Stimulated activated CD4-positive, alpha-beta T cell treated with anti-CD3 and anti-CD28 coated beads, Interleukin-4, amount 100 ng/mL, for 1 hour (primary cell): ENCODE measurements at regions not wholly inside any gene's neighbourhood (a gene's known extent, or its start where the extent isn't known, plus 50 kb on each side); places are given as distances from the start of the nearest gene placed in this dataset.

Experiments
- DNase-seq: peaks from one replicate; pipeline ENCODE4 v3.0.0-alpha.2; 2020

GRCh38 chr2:144151851-144152250 lies 368.1 kb downstream of the ZEB2 start:
- no peak for DNase-seq

GRCh38 chr2:144151405-144151804 lies 368.5 kb downstream of the ZEB2 start:
- no peak for DNase-seq

- DNase-seq, result no peak
These were observed 372.6 kb downstream of the ZEB2 start for GRCh38 chr2:144147356-144147755.

- no peak for DNase-seq
These were observed 373.0 kb downstream of the ZEB2 start for GRCh38 chr2:144146876-144147275.

GRCh38 chr2:144146076-144146475 lies 373.8 kb downstream of the ZEB2 start:
- no peak for DNase-seq

- DNase-seq, result no peak
These were observed 376.4 kb downstream of the ZEB2 start for GRCh38 chr2:144143294-144144151.

GRCh38 chr2:144140891-144141290 lies 379.0 kb downstream of the ZEB2 start:
- no peak for DNase-seq

- no peak for DNase-seq
These were observed 382.1 kb downstream of the ZEB2 start for GRCh38 chr2:144137705-144138428.

- no peak for DNase-seq
These were observed 382.6 kb downstream of the ZEB2 start for GRCh38 chr2:144137272-144137671.

GRCh38 chr2:144136297-144137010 lies 383.5 kb downstream of the ZEB2 start:
- DNase-seq, result no peak

GRCh38 chr2:144133936-144134665 lies 385.8 kb downstream of the ZEB2 start:
- no peak for DNase-seq

GRCh38 chr2:144132357-144132756 lies 387.6 kb downstream of the ZEB2 start:
- no peak for DNase-seq

GRCh38 chr2:144131042-144131441 lies 388.9 kb downstream of the ZEB2 start:
- DNase-seq, result no peak

- no peak for DNase-seq
These were observed 389.4 kb downstream of the ZEB2 start for GRCh38 chr2:144130551-144130950.

GRCh38 chr2:144128130-144128746 lies 391.7 kb downstream of the ZEB2 start:
- DNase-seq, result no peak

GRCh38 chr2:144127693-144128092 lies 392.2 kb downstream of the ZEB2 start:
- DNase-seq, result no peak

- no peak for DNase-seq
These were observed 393.6 kb downstream of the ZEB2 start for GRCh38 chr2:144126302-144126701.

GRCh38 chr2:144125751-144126150 lies 394.2 kb downstream of the ZEB2 start:
- DNase-seq, result no peak

- no peak for DNase-seq
These were observed 395.0 kb downstream of the ZEB2 start for GRCh38 chr2:144124882-144125281.

- DNase-seq, result no peak
These were observed 399.4 kb downstream of the ZEB2 start for GRCh38 chr2:144120487-144120886.

- DNase-seq, result no peak
These were observed 402.8 kb downstream of the ZEB2 start for GRCh38 chr2:144117086-144117485.

- DNase-seq, result no peak
These were observed 404.1 kb downstream of the ZEB2 start for GRCh38 chr2:144115739-144116291.
